ENCODE measurements at regions not wholly inside any gene's neighbourhood (a gene's known extent, or its start where the extent isn't known, plus 50 kb on each side); places are given as distances from the start of the nearest gene placed in this dataset.
"Not testable (repeated sequence)": the region's sequence is repeated elsewhere in the genome, so short reads cannot be mapped to it uniquely, and the experiment has no call there.

GRCh38 chr5:142542078-142542477 lies 143.8 kb downstream of the FGF1 start:
- DNase-seq (ENCODE audit: low read depth) = no peak

GRCh38 chr5:142540922-142541422 lies 144.9 kb downstream of the FGF1 start:
- DNase-seq (ENCODE audit: low read depth) = no peak

GRCh38 chr5:142539154-142539740 lies 146.6 kb downstream of the FGF1 start:
- DNase-seq (ENCODE audit: low read depth) = no peak

- no peak for DNase-seq (ENCODE audit: low read depth)
Measured at GRCh38 chr5:142537938-142538337, 148.0 kb downstream of the FGF1 start.

GRCh38 chr5:142532781-142533176 lies 153.1 kb downstream of the FGF1 start:
- DNase-seq (ENCODE audit: low read depth) = no peak

- no peak for DNase-seq (ENCODE audit: low read depth)
Measured at GRCh38 chr5:142531977-142532780, 153.7 kb downstream of the FGF1 start.

- DNase-seq (ENCODE audit: low read depth) = no peak
Measured at GRCh38 chr5:142530904-142531303, 155.0 kb downstream of the FGF1 start.

- no peak for DNase-seq (ENCODE audit: low read depth)
Measured at GRCh38 chr5:142529626-142530278, 156.1 kb downstream of the FGF1 start.

GRCh38 chr5:142527664-142528295 lies 158.1 kb downstream of the FGF1 start:
- no peak for DNase-seq (ENCODE audit: low read depth)

- DNase-seq (ENCODE audit: low read depth) = no peak
Measured at GRCh38 chr5:142527234-142527633, 158.7 kb downstream of the FGF1 start.

GRCh38 chr5:142522983-142523382 lies 162.9 kb downstream of the FGF1 start:
- DNase-seq (ENCODE audit: low read depth) = no peak

GRCh38 chr5:142521706-142522105 lies 164.2 kb downstream of the FGF1 start:
- no peak for DNase-seq (ENCODE audit: low read depth)

GRCh38 chr5:142520885-142521284 lies 165.0 kb downstream of the FGF1 start:
- no peak for DNase-seq (ENCODE audit: low read depth)

GRCh38 chr5:142519913-142520312 lies 166.0 kb downstream of the FGF1 start:
- DNase-seq (ENCODE audit: low read depth) = not testable (repeated sequence)

GRCh38 chr5:142517840-142518239 lies 168.1 kb downstream of the FGF1 start:
- DNase-seq (ENCODE audit: low read depth) = no peak

GRCh38 chr5:142516732-142517131 lies 169.2 kb downstream of the FGF1 start:
- no peak for DNase-seq (ENCODE audit: low read depth)

GRCh38 chr5:142515036-142515435 lies 170.9 kb downstream of the FGF1 start:
- DNase-seq (ENCODE audit: low read depth) = no peak

GRCh38 chr5:142514196-142514595 lies 171.7 kb downstream of the FGF1 start:
- no peak for DNase-seq (ENCODE audit: low read depth)

- DNase-seq (ENCODE audit: low read depth) = no peak
Measured at GRCh38 chr5:142512043-142513042, 173.5 kb downstream of the FGF1 start.

- no peak for DNase-seq (ENCODE audit: low read depth)
Measured at GRCh38 chr5:142511358-142511757, 174.5 kb downstream of the FGF1 start.

- DNase-seq (ENCODE audit: low read depth) = no peak
Measured at GRCh38 chr5:142509026-142509425, 176.9 kb downstream of the FGF1 start.

Data from stimulated activated CD8-positive, alpha-beta memory T cell treated with anti-CD3 and anti-CD28 coated beads, Interleukin-12 subunit alpha, Interleukin-12 subunit beta, amount 100 ng/mL, for 4 hours (primary cell).